NT2/D1 (cell line): ENCODE measurements at regions not wholly inside any gene's neighbourhood (a gene's known extent, or its start where the extent isn't known, plus 50 kb on each side); places are given as distances from the start of the nearest gene placed in this dataset.

Experiments used
- SUZ12 ChIP-seq: IDR thresholded peaks from 2 replicates; pipeline ENCODE4 v1.6.1; 2011; ENCODE audit not compliant: insufficient read length, insufficient read depth; ENCODE audit errors: extremely low read depth
- YY1 ChIP-seq: IDR thresholded peaks from 2 replicates; pipeline ENCODE4 v1.6.1; 2011; ENCODE audit not compliant: insufficient read length, insufficient read depth
- ZNF274 ChIP-seq: IDR thresholded peaks from 2 replicates; pipeline ENCODE4 v1.6.1; 2011; ENCODE audit warnings: mild to moderate bottlenecking, low read depth, low read length

GRCh38 chr12:19014240-19014639 is 115.3 kb upstream of the PLEKHA5 start:
- TF ChIP-seq SUZ12 (no peak), ZNF274 (no peak), YY1 (no peak)
